ENCODE measurements at regions not wholly inside any gene's neighbourhood (a gene's known extent, or its start where the extent isn't known, plus 50 kb on each side); places are given as distances from the start of the nearest gene placed in this dataset.

DNA sequence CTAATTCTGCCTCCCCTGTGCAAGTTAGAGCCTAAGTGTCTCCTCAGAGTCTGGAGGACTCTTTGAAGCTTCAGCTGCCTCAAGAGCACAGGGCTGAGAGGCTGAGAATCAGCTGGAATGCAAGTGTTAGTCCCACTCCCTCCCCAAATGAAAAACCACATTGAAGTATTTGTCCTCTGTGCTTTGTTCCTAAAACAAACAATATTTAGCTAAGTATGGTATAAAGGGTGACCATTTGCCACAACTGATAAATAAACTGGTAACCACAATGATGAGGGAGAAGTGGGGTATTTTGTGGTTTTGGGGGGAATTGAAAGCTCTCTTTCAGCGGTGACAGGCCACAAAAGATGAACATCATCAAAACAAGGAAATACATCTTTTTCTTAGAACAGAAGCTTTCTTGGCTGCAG, 91.7 kb upstream of the HDDC2 start:
- TF ChIP-seq, protein P1, sequence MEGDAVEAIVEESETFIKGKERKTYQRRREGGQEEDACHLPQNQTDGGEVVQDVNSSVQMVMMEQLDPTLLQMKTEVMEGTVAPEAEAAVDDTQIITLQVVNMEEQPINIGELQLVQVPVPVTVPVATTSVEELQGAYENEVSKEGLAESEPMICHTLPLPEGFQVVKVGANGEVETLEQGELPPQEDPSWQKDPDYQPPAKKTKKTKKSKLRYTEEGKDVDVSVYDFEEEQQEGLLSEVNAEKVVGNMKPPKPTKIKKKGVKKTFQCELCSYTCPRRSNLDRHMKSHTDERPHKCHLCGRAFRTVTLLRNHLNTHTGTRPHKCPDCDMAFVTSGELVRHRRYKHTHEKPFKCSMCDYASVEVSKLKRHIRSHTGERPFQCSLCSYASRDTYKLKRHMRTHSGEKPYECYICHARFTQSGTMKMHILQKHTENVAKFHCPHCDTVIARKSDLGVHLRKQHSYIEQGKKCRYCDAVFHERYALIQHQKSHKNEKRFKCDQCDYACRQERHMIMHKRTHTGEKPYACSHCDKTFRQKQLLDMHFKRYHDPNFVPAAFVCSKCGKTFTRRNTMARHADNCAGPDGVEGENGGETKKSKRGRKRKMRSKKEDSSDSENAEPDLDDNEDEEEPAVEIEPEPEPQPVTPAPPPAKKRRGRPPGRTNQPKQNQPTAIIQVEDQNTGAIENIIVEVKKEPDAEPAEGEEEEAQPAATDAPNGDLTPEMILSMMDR (conservative IDR thresholded peaks at IDR 0.05) = no peak
- Histone ChIP-seq H2BK120ac (ENCODE audit: low read depth, low read length, poor library complexity, severe bottlenecking) (no peak overlapping the region), H3K4me2 (ENCODE audit: insufficient read depth, insufficient read length, low read length) (no peak overlapping the region), H4K91ac (ENCODE audit: insufficient read length, low read depth, low read length) (no peak overlapping the region), H3K79me1 (ENCODE audit: insufficient read depth, low read depth, low read length, poor library complexity, severe bottlenecking) (no peaks in the 10 kb centered on the region), H4K5ac (ENCODE audit: insufficient read length, low read depth, low read length) (no peak overlapping the region), H3K23me2 (ENCODE audit: insufficient read length, low read depth, low read length, poor library complexity, severe bottlenecking) (no peaks in the 10 kb centered on the region), H3K4me1 (ENCODE audit: insufficient read depth, low read length) (peaks cover 3% of the 10 kb centered on the region; the same call in 1 of the 2 replicates), H3K23ac (ENCODE audit: insufficient read length, low read depth, low read length) (no peak overlapping the region), H3K9me3 (ENCODE audit: control insufficient read depth, low read depth, low read length) (peaks cover 7% of the 10 kb centered on the region), H2BK20ac (ENCODE audit: low read depth, low read length, poor library complexity, severe bottlenecking) (no peak overlapping the region), H3K56ac (ENCODE audit: insufficient read length, low read depth, low read length) (no peak overlapping the region), H3K14ac (ENCODE audit: insufficient read depth, low read length) (no peak overlapping the region), H4K20me1 (ENCODE audit: control insufficient read depth, insufficient read depth, insufficient read length) (no peaks in the 10 kb centered on the region), H3K27ac (ENCODE audit: insufficient read length, low read depth, low read length) (no peak overlapping the region), H2BK5ac (ENCODE audit: insufficient read length, low read length) (no peak overlapping the region), H2AK5ac (ENCODE audit: insufficient read length, low read length) (no peak overlapping the region), H3T11ph (ENCODE audit: low read length) (no peak overlapping the region), H3K79me2 (ENCODE audit: insufficient read depth, low read length) (no peaks in the 10 kb centered on the region), H3K9ac (ENCODE audit: extremely low read depth, insufficient read length, low read length) (no peak overlapping the region), H3K27me3 (ENCODE audit: insufficient read depth, low read length) (no peaks in the 10 kb centered on the region), H2BK12ac (ENCODE audit: insufficient read length, low read depth, low read length) (no peak overlapping the region), H4K8ac (replicated peaks; ENCODE audit: insufficient read length, low read depth, low read length) (no peak overlapping the region), H2AFZ (ENCODE audit: low read length) (no peak overlapping the region), H3K4ac (ENCODE audit: low read depth, low read length) (no peak overlapping the region), H3K18ac (ENCODE audit: insufficient read length, low read depth, low read length) (no peak overlapping the region), H2BK15ac (ENCODE audit: low read depth, low read length) (no peak overlapping the region)
- WGBS (ENCODE audit: extremely low coverage, insufficient read length, low lambda C conversion rate) = no CpG with 5 or more reads among the region's 1 CpG
- Mint-ChIP-seq H3K4me1 (peaks cover 10 to 13% of the 10 kb centered on the region in 2 experiments), H3K27ac (no peak overlapping the region), H3K4me3 (no peak overlapping the region), H3K9me3 (peaks cover 22 to 26% of the 10 kb centered on the region in 2 experiments), H3K36me3 (ENCODE audit: insufficient read depth in 1 of 3, low read depth in 3 of 3) (peaks cover 8 to 28% (median 22%) of the 10 kb centered on the region in 3 experiments), H3K27me3 (ENCODE audit: low read depth) (no peaks in the 10 kb centered on the region; the same call in none of the 2 replicates)
- DNase-seq = no peak
